ENCODE measurements at regions not wholly inside any gene's neighbourhood (a gene's known extent, or its start where the extent isn't known, plus 50 kb on each side); places are given as distances from the start of the nearest gene placed in this dataset.

- DNase-seq, result no peak
Measured at GRCh38 chr18:22628795-22629510, 211.2 kb upstream of the CTAGE1 start.

GRCh38 chr18:22630980-22631379 lies 213.3 kb upstream of the CTAGE1 start:
- no peak for DNase-seq

- DNase-seq, result no peak
Measured at GRCh38 chr18:22632191-22632590, 214.5 kb upstream of the CTAGE1 start.

- no peak for DNase-seq
Measured at GRCh38 chr18:22634464-22634863, 216.7 kb upstream of the CTAGE1 start.

- DNase-seq, result no peak
Measured at GRCh38 chr18:22637787-22638186, 220.1 kb upstream of the CTAGE1 start.

GRCh38 chr18:22639026-22639463 lies 221.3 kb upstream of the CTAGE1 start:
- DNase-seq, result no peak

- no peak for DNase-seq
Measured at GRCh38 chr18:22639561-22639960, 221.8 kb upstream of the CTAGE1 start.

GRCh38 chr18:22640281-22640842 lies 222.6 kb upstream of the CTAGE1 start:
- no peak for DNase-seq

- DNase-seq, result no peak
Measured at GRCh38 chr18:22641958-22642357, 224.2 kb upstream of the CTAGE1 start.

- DNase-seq, result no peak
Measured at GRCh38 chr18:22643731-22644130, 226.0 kb upstream of the CTAGE1 start.

GRCh38 chr18:22650247-22650646 lies 232.5 kb upstream of the CTAGE1 start:
- DNase-seq, result no peak

- DNase-seq, result no peak
Measured at GRCh38 chr18:22657619-22658018, 239.9 kb upstream of the CTAGE1 start.

- no peak for DNase-seq
Measured at GRCh38 chr18:22658318-22658717, 240.6 kb upstream of the CTAGE1 start.

GRCh38 chr18:22663378-22663777 lies 245.7 kb upstream of the CTAGE1 start:
- no peak for DNase-seq

GRCh38 chr18:22666411-22666940 lies 248.8 kb upstream of the CTAGE1 start:
- DNase-seq, result no peak

GRCh38 chr18:22667156-22667555 lies 249.4 kb upstream of the CTAGE1 start:
- DNase-seq, result no peak

GRCh38 chr18:22667616-22668422 lies 250.1 kb upstream of the CTAGE1 start:
- no peak for DNase-seq

- DNase-seq, result no peak
Measured at GRCh38 chr18:22668496-22668895, 250.8 kb upstream of the CTAGE1 start.

- no peak for DNase-seq
Measured at GRCh38 chr18:22670914-22671313, 253.2 kb upstream of the CTAGE1 start.

- no peak for DNase-seq
Measured at GRCh38 chr18:22673182-22673862, 255.6 kb upstream of the CTAGE1 start.

- no peak for DNase-seq
Measured at GRCh38 chr18:22674272-22674671, 256.6 kb upstream of the CTAGE1 start.

- no peak for DNase-seq
Measured at GRCh38 chr18:22675006-22675405, 257.3 kb upstream of the CTAGE1 start.

- no peak for DNase-seq
Measured at GRCh38 chr18:22676423-22676822, 256.7 kb upstream of the RBBP8 start.
